Activated CD8-positive, alpha-beta T cell treated with anti-CD3 and anti-CD28 coated beads for 36 hours (primary cell): ENCODE measurements at regions not wholly inside any gene's neighbourhood (a gene's known extent, or its start where the extent isn't known, plus 50 kb on each side); places are given as distances from the start of the nearest gene placed in this dataset.

ENCODE experiments used
- ATAC-seq: fragments of 200-7000 bp; cut with Tn5 transposase; one replicate; pipeline ENCODE4 v1.10.0; 2021; ENCODE audit warnings: mild to moderate bottlenecking, moderate library complexity
- CTCF ChIA-PET: fragments of 350-600 bp; sonication (Branson Sonifier 250); formaldehyde crosslinking; loops from one replicate; lab custom pipeline; 2021; ENCODE audit warnings: antibody characterized with exemption; lab: Charles Lee
- POLR2A ChIA-PET: fragments of 350-600 bp; sonication (Branson Sonifier 250); formaldehyde crosslinking; loops from one replicate; lab custom pipeline; 2021; ENCODE audit warnings: antibody characterized with exemption; lab: Charles Lee
- DNase-seq: peaks from one replicate; pipeline ENCODE4 v3.0.0-alpha.2; 2020
- H3K27ac Mint-ChIP-seq: one replicate; pipeline ENCODE4 v1.8.0; 2021; ENCODE audit warnings: mild to moderate bottlenecking, mixed read lengths
- H3K27me3 Mint-ChIP-seq: one replicate; pipeline ENCODE4 v1.8.0; 2021; ENCODE audit warnings: mixed read lengths
- H3K36me3 Mint-ChIP-seq: one replicate; pipeline ENCODE4 v1.8.0; 2021; ENCODE audit warnings: low read depth, mixed read lengths
- H3K4me1 Mint-ChIP-seq: one replicate; pipeline ENCODE4 v1.8.0; 2021; ENCODE audit warnings: low read depth, mixed read lengths
- H3K4me3 Mint-ChIP-seq: one replicate; pipeline ENCODE4 v1.8.0; 2021; ENCODE audit warnings: mild to moderate bottlenecking, moderate library complexity, mixed read lengths
- H3K9me3 Mint-ChIP-seq: one replicate; pipeline ENCODE4 v1.8.0; 2021; ENCODE audit warnings: mixed read lengths
- intact Hi-C: fragments of 100-400 bp; cut with micrococcal nuclease; formaldehyde crosslinking; loops from one replicate; pipeline ENCODE4 v1.10.0; 2022
- TF ChIP-seq, protein P1 (sequence below): fragments of 200-600 bp; IDR thresholded peaks from one replicate; pipeline ENCODE4 v1.8.0; 2022; ENCODE audit warnings: antibody characterized with exemption, mild to moderate bottlenecking

DNA sequence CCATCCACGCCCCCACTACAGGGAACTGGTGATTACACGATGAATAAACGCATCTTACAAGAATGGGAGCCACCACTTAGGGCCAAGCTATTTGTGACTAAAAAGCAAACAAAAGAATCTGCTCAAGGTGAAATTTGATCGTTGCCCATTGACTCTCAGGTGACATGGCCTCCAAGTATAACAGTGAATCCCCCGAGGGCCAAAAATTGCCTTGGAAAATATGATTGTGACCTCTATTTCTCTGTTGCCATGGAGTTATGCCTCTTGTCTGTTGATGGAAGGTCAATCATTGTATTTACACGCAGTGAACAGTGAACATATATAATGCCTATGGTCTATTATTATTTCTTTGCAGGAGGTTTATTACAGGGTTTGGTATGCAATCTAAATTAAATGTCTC lies 282.3 kb downstream of the KLF6 start:
- Mint-ChIP-seq H3K36me3 (no peaks in the 10 kb centered on the region), H3K27me3 (peaks cover 1% of the 10 kb centered on the region), H3K9me3 (no peaks in the 10 kb centered on the region), H3K4me1 (peaks cover 2% of the 10 kb centered on the region), H3K27ac (no peak overlapping the region), H3K4me3 (no peak overlapping the region)
- intact Hi-C loops = no loop called here
- no peak for DNase-seq
- TF ChIP-seq, protein P1, sequence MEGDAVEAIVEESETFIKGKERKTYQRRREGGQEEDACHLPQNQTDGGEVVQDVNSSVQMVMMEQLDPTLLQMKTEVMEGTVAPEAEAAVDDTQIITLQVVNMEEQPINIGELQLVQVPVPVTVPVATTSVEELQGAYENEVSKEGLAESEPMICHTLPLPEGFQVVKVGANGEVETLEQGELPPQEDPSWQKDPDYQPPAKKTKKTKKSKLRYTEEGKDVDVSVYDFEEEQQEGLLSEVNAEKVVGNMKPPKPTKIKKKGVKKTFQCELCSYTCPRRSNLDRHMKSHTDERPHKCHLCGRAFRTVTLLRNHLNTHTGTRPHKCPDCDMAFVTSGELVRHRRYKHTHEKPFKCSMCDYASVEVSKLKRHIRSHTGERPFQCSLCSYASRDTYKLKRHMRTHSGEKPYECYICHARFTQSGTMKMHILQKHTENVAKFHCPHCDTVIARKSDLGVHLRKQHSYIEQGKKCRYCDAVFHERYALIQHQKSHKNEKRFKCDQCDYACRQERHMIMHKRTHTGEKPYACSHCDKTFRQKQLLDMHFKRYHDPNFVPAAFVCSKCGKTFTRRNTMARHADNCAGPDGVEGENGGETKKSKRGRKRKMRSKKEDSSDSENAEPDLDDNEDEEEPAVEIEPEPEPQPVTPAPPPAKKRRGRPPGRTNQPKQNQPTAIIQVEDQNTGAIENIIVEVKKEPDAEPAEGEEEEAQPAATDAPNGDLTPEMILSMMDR = no peak
- ChIA-PET POLR2A (no interaction called here), CTCF (no interaction called here)
- ATAC-seq = no peak

DNA sequence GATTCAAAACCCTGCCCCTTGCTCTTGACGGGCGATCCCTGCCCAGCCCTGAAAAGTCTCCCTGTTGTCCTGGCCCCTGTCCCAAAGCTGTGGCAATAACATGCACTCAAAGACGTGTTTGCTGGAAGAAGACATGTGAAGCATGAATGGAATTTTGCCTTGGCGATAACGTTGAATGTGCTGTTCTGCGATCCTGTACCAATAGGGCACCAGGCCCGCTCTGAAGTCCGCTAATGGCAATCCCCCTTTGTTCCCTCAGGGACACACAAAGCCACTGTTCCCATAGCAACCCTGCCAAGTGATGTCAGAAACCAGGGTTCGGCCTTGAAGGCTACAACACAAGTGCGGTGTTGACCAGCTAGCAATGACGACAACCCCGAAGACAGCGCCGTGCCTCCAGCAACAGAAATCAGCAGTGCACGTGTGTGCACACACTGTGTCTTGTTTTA lies 284.6 kb downstream of the KLF6 start:
- H3K36me3 Mint-ChIP-seq = no peaks in the 10 kb centered on the region
- intact Hi-C loops = no loop called here
- TF ChIP-seq, protein P1 = no peak
- H3K27me3 Mint-ChIP-seq = peaks cover 6% of the 10 kb centered on the region
- ChIA-PET POLR2A (no interaction called here), CTCF (no interaction called here)
- H3K4me1 Mint-ChIP-seq = no peaks in the 10 kb centered on the region
- ATAC-seq (no peak), DNase-seq (no peak)
- H3K4me3 Mint-ChIP-seq = no peak overlapping the region
- no peaks in the 10 kb centered on the region for H3K9me3 Mint-ChIP-seq
- H3K27ac Mint-ChIP-seq = no peak overlapping the region

DNA sequence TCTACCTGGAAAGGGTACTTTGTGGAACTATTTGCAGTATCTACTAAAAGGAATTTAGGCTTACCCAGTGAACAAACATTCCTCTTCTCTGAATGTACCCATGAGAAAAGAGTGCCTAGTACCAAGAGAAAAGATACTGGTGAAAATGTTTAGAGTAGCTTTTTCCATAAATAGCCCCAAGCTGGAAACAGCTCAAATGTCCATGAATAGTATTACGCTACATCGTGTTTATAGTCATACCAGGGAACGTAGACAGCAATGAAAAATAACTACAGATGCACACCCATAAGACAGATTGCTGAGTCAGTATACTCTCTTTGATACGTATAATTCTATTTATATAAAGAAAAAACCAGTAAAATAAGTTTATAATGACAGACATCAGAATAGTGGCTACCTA lies 285.9 kb downstream of the KLF6 start:
- H3K4me1 Mint-ChIP-seq = no peaks in the 10 kb centered on the region

DNA sequence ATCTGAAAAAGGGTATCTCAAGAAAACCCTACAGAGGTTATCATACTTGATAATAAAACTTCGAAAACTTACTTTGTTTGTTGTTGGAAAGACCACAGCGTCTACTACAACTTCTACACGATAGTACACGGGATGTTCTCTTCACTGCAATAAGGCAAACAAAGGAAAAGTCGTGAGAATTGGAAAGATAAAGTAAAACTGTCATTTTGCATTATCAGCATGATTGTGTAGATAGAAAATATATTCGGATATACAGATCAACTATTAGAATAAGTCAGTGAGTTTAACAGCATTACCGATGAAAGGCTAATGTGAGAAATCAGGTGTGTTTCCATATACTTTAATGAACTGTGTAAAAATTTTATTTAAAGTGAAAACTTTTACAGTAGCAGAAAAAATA lies 287.4 kb downstream of the KLF6 start:
- Mint-ChIP-seq H3K9me3 (no peaks in the 10 kb centered on the region), H3K27me3 (peaks cover 8% of the 10 kb centered on the region)
- intact Hi-C loops = no loop called here

More for the DNA sequence above, 285.9 kb downstream of the KLF6 start:
- H3K4me3 Mint-ChIP-seq = no peak overlapping the region
- no peaks in the 10 kb centered on the region for H3K36me3 Mint-ChIP-seq
- H3K27me3 Mint-ChIP-seq = peaks cover 8% of the 10 kb centered on the region
- DNase-seq (no peak), ATAC-seq (no peak)
- ChIA-PET POLR2A (no interaction called here), CTCF (no interaction called here)
- no peaks in the 10 kb centered on the region for H3K9me3 Mint-ChIP-seq
- TF ChIP-seq, protein P1 = no peak
- H3K27ac Mint-ChIP-seq = no peak overlapping the region
- intact Hi-C loops = no loop called here

DNA sequence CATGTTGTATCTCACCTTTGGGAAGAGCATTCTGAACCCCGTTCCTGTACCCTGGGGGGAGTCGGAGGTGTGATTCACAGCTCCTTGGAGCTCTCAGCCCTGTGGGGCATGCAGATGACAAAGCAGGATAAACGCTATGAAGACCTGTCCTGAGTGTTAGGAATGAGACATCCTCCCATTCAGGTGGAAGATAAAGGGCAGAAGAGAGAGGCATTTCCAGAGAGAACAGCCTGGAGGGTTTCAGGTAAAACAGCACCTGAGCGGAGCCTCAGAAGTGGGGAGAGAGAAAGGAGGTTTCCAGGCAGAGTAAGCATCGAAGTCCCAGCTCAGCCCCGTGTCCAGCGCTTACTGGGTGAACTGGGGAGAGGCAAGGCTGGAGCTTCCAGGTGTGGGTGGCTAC lies 288.9 kb downstream of the KLF6 start:
- Mint-ChIP-seq H3K4me1 (no peaks in the 10 kb centered on the region), H3K27me3 (peaks cover 8% of the 10 kb centered on the region), H3K36me3 (no peaks in the 10 kb centered on the region), H3K9me3 (no peaks in the 10 kb centered on the region), H3K4me3 (no peak overlapping the region), H3K27ac (no peak overlapping the region)
- ATAC-seq (no peak), DNase-seq (no peak)
- TF ChIP-seq, protein P1 = no peak
- intact Hi-C loops = no loop called here
- ChIA-PET POLR2A (no interaction called here), CTCF (no interaction called here)

More for the DNA sequence above, 287.4 kb downstream of the KLF6 start:
- no peak overlapping the region for H3K4me3 Mint-ChIP-seq
- CTCF ChIA-PET = no interaction called here
- H3K36me3 Mint-ChIP-seq = no peaks in the 10 kb centered on the region
- POLR2A ChIA-PET = no interaction called here
- no peak for DNase-seq
- TF ChIP-seq, protein P1 = no peak
- no peaks in the 10 kb centered on the region for H3K4me1 Mint-ChIP-seq
- H3K27ac Mint-ChIP-seq = no peak overlapping the region
- ATAC-seq = no peak
